Stimulated activated memory B cell treated with anti-CD40 and anti-IgM and Interleukin-4, amounts not matched to agents 10 μg/mL and 1 μg/mL and 100 μg/mL, for 72 hours (primary cell): ENCODE measurements at regions not wholly inside any gene's neighbourhood (a gene's known extent, or its start where the extent isn't known, plus 50 kb on each side); places are given as distances from the start of the nearest gene placed in this dataset.
"Not testable (repeated sequence)": the region's sequence is repeated elsewhere in the genome, so short reads cannot be mapped to it uniquely, and the experiment has no call there.

Source experiments
- ATAC-seq: fragments of 150-1000 bp; cut with Tn5 transposase; 2 replicates; pipeline ENCODE4 v1.10.0; 2021
- H3K27ac Mint-ChIP-seq: one replicate; pipeline ENCODE4 v1.8.0; 2022; ENCODE audit warnings: mild to moderate bottlenecking, mixed read lengths
- H3K27me3 Mint-ChIP-seq: one replicate; pipeline ENCODE4 v1.8.0; 2022; ENCODE audit warnings: mixed read lengths
- H3K36me3 Mint-ChIP-seq: one replicate; pipeline ENCODE4 v1.8.0; 2022; ENCODE audit warnings: mixed read lengths
- H3K4me1 Mint-ChIP-seq: one replicate; pipeline ENCODE4 v1.8.0; 2022; ENCODE audit warnings: mixed read lengths
- H3K4me3 Mint-ChIP-seq: one replicate; pipeline ENCODE4 v1.8.0; 2022; ENCODE audit warnings: mild to moderate bottlenecking, moderate library complexity, mixed read lengths
- H3K9me3 Mint-ChIP-seq: one replicate; pipeline ENCODE4 v1.8.0; 2022; ENCODE audit warnings: mixed read lengths

GRCh38 chr16:79962962-79963361 lies 362.4 kb upstream of the MAF start:
- H3K4me3 Mint-ChIP-seq = no peak overlapping the region
- no peaks in the 10 kb centered on the region for H3K4me1 Mint-ChIP-seq
- no peak for ATAC-seq
- H3K27me3 Mint-ChIP-seq = no peaks in the 10 kb centered on the region
- H3K27ac Mint-ChIP-seq = no peak overlapping the region
- H3K36me3 Mint-ChIP-seq = no peaks in the 10 kb centered on the region
- H3K9me3 Mint-ChIP-seq = peaks cover 3% of the 10 kb centered on the region

GRCh38 chr16:79959226-79959625 lies 358.7 kb upstream of the MAF start:
- Mint-ChIP-seq H3K27ac (no peak overlapping the region), H3K9me3 (peaks cover 3% of the 10 kb centered on the region), H3K36me3 (no peaks in the 10 kb centered on the region), H3K4me1 (no peaks in the 10 kb centered on the region), H3K4me3 (no peak overlapping the region), H3K27me3 (no peaks in the 10 kb centered on the region)
- no peak for ATAC-seq

GRCh38 chr16:79954921-79955705 lies 354.6 kb upstream of the MAF start:
- ATAC-seq = no peak
- no peaks in the 10 kb centered on the region for H3K4me1 Mint-ChIP-seq
- no peaks in the 10 kb centered on the region for H3K9me3 Mint-ChIP-seq
- H3K36me3 Mint-ChIP-seq = no peaks in the 10 kb centered on the region
- H3K4me3 Mint-ChIP-seq = no peak overlapping the region
- no peak overlapping the region for H3K27ac Mint-ChIP-seq
- no peaks in the 10 kb centered on the region for H3K27me3 Mint-ChIP-seq

- H3K4me1 Mint-ChIP-seq = no peaks in the 10 kb centered on the region
- no peaks in the 10 kb centered on the region for H3K36me3 Mint-ChIP-seq
- H3K27me3 Mint-ChIP-seq = peaks cover 13% of the 10 kb centered on the region
- peaks cover 2% of the 10 kb centered on the region for H3K9me3 Mint-ChIP-seq
- H3K27ac Mint-ChIP-seq = no peak overlapping the region
- no peak for ATAC-seq
- no peak overlapping the region for H3K4me3 Mint-ChIP-seq
Measured at GRCh38 chr16:79950932-79951719, 350.6 kb upstream of the MAF start.

- Mint-ChIP-seq H3K4me3 (no peak overlapping the region), H3K36me3 (no peaks in the 10 kb centered on the region), H3K4me1 (no peaks in the 10 kb centered on the region), H3K27ac (no peak overlapping the region), H3K9me3 (peaks cover 2% of the 10 kb centered on the region), H3K27me3 (peaks cover 13% of the 10 kb centered on the region)
- ATAC-seq = no peak
Measured at GRCh38 chr16:79949417-79949816, 348.9 kb upstream of the MAF start.

GRCh38 chr16:79947771-79948170 lies 347.2 kb upstream of the MAF start:
- no peak for ATAC-seq
- Mint-ChIP-seq H3K27ac (no peak overlapping the region), H3K4me1 (no peaks in the 10 kb centered on the region), H3K36me3 (no peaks in the 10 kb centered on the region), H3K27me3 (peaks cover 13% of the 10 kb centered on the region), H3K4me3 (no peak overlapping the region), H3K9me3 (peaks cover 2% of the 10 kb centered on the region)

GRCh38 chr16:79946252-79946651 lies 345.7 kb upstream of the MAF start:
- Mint-ChIP-seq H3K36me3 (no peaks in the 10 kb centered on the region), H3K27me3 (peaks cover 13% of the 10 kb centered on the region), H3K4me3 (no peak overlapping the region), H3K4me1 (no peaks in the 10 kb centered on the region), H3K9me3 (peaks cover 2% of the 10 kb centered on the region), H3K27ac (no peak overlapping the region)
- no peak for ATAC-seq

- ATAC-seq = no peak
Measured at GRCh38 chr16:79943736-79944135, 343.2 kb upstream of the MAF start.

GRCh38 chr16:79938575-79938974 lies 338.0 kb upstream of the MAF start:
- peaks cover 8% of the 10 kb centered on the region for H3K27me3 Mint-ChIP-seq
- no peak for ATAC-seq
- no peak overlapping the region for H3K4me3 Mint-ChIP-seq
- H3K36me3 Mint-ChIP-seq = no peaks in the 10 kb centered on the region
- H3K27ac Mint-ChIP-seq = no peak overlapping the region
- peaks cover 3% of the 10 kb centered on the region for H3K9me3 Mint-ChIP-seq
- H3K4me1 Mint-ChIP-seq = no peaks in the 10 kb centered on the region

More at GRCh38 chr16:79943736-79944135, 343.2 kb upstream of the MAF start:
- Mint-ChIP-seq H3K27ac (no peak overlapping the region), H3K4me3 (no peak overlapping the region), H3K4me1 (no peaks in the 10 kb centered on the region), H3K27me3 (peaks cover 13% of the 10 kb centered on the region), H3K9me3 (no peaks in the 10 kb centered on the region), H3K36me3 (no peaks in the 10 kb centered on the region)

- not testable (repeated sequence) for ATAC-seq, H3K36me3 Mint-ChIP-seq, H3K4me3 Mint-ChIP-seq, H3K27ac Mint-ChIP-seq, H3K9me3 Mint-ChIP-seq, H3K27me3 Mint-ChIP-seq, H3K4me1 Mint-ChIP-seq
Measured at GRCh38 chr16:79937671-79938070, 337.1 kb upstream of the MAF start.

- Mint-ChIP-seq H3K36me3 (no peaks in the 10 kb centered on the region), H3K4me3 (no peak overlapping the region), H3K4me1 (no peaks in the 10 kb centered on the region), H3K9me3 (peaks cover 8% of the 10 kb centered on the region), H3K27me3 (peaks cover 8% of the 10 kb centered on the region), H3K27ac (no peak overlapping the region)
- no peak for ATAC-seq
Measured at GRCh38 chr16:79933603-79934002, 333.1 kb upstream of the MAF start.

- Mint-ChIP-seq H3K27me3 (peaks cover 2% of the 10 kb centered on the region), H3K9me3 (peaks cover 6% of the 10 kb centered on the region), H3K27ac (no peak overlapping the region), H3K4me3 (no peak overlapping the region), H3K36me3 (no peaks in the 10 kb centered on the region), H3K4me1 (no peaks in the 10 kb centered on the region)
- ATAC-seq = no peak
Measured at GRCh38 chr16:79932572-79932971, 332.0 kb upstream of the MAF start.

- Mint-ChIP-seq H3K36me3 (no peaks in the 10 kb centered on the region), H3K4me1 (no peaks in the 10 kb centered on the region), H3K9me3 (peaks cover 6% of the 10 kb centered on the region), H3K27ac (no peak overlapping the region), H3K27me3 (no peaks in the 10 kb centered on the region), H3K4me3 (no peak overlapping the region)
- no peak for ATAC-seq
Measured at GRCh38 chr16:79931721-79932120, 331.2 kb upstream of the MAF start.

GRCh38 chr16:79929260-79929965 lies 328.9 kb upstream of the MAF start:
- Mint-ChIP-seq H3K27me3 (no peaks in the 10 kb centered on the region), H3K4me1 (no peaks in the 10 kb centered on the region), H3K4me3 (no peak overlapping the region), H3K27ac (no peak overlapping the region), H3K36me3 (no peaks in the 10 kb centered on the region), H3K9me3 (peaks cover 8% of the 10 kb centered on the region)
- ATAC-seq = no peak

- Mint-ChIP-seq H3K9me3 (peaks cover 8% of the 10 kb centered on the region), H3K36me3 (no peaks in the 10 kb centered on the region), H3K4me3 (no peak overlapping the region), H3K27ac (no peak overlapping the region), H3K4me1 (no peaks in the 10 kb centered on the region), H3K27me3 (no peaks in the 10 kb centered on the region)
- ATAC-seq = no peak
Measured at GRCh38 chr16:79928142-79928873, 327.8 kb upstream of the MAF start.
